Panc1 (cell line): ENCODE measurements at regions not wholly inside any gene's neighbourhood (a gene's known extent, or its start where the extent isn't known, plus 50 kb on each side); places are given as distances from the start of the nearest gene placed in this dataset.

Experiments used
- ATAC-seq: fragments of 200-7000 bp; cut with Tn5 transposase; 2 replicates; pipeline ENCODE4 v1.9.1; 2020; ENCODE audit warnings: mild to moderate bottlenecking, moderate library complexity
- BruUV-seq: library from RNA; stranded (reverse); fragments of 400-500 nt; replicated peaks from 2 replicates; lab custom pipeline; 2021; lab: Mats Ljungman, UMichigan
- CTCF ChIA-PET: fragments of 300-600 bp; sonication (Branson Sonifier 250); formaldehyde crosslinking; loops from one replicate; lab custom pipeline; 2022; ENCODE audit warnings: antibody characterized with exemption; lab: Charles Lee
- POLR2A ChIA-PET: fragments of 300-600 bp; sonication (Branson Sonifier 250); formaldehyde crosslinking; loops from one replicate; lab custom pipeline; 2022; ENCODE audit warnings: antibody characterized with exemption; lab: Charles Lee
- DNase-seq: peaks from one replicate; pipeline ENCODE4 v3.0.0-alpha.2; 2010; ENCODE audit warnings: low read depth, low spot score
- H3K27ac ChIP-seq: 2 replicates; pipeline ENCODE4 v1.5.1; 2011; ENCODE audit warnings: mild to moderate bottlenecking, low read length, inconsistent platforms
- H3K27me3 ChIP-seq: fragments of 200-500 bp; sonication (Bioruptor generic); 2 replicates; pipeline ENCODE4 v1.6.0; 2014; ENCODE audit warnings: low read length, inconsistent platforms; ENCODE audit not compliant: control insufficient read depth, insufficient read depth
- H3K36me3 ChIP-seq: fragments of 200-500 bp; sonication (Bioruptor generic); 2 replicates; pipeline ENCODE4 v1.5.1; 2014; ENCODE audit warnings: inconsistent platforms, mild to moderate bottlenecking, low read length, moderate library complexity; ENCODE audit not compliant: control insufficient read depth, insufficient read depth
- H3K4me1 ChIP-seq: 2 replicates; pipeline ENCODE4 v1.5.1; 2011; ENCODE audit warnings: inconsistent platforms, mild to moderate bottlenecking, low read length, moderate library complexity; ENCODE audit not compliant: control insufficient read depth, insufficient read depth
- H3K4me3 ChIP-seq, 2 experiments: 2 replicates each; pipeline ENCODE4 v1.5.1; 2011 to 2012; ENCODE audit warnings: low read depth in 2 of 2, low read length in 2 of 2, mild to moderate bottlenecking in 2 of 2, inconsistent platforms in 1 of 2, moderate library complexity in 1 of 2
- H3K9me3 ChIP-seq: fragments of 200-500 bp; sonication (Bioruptor generic); 2 replicates; pipeline ENCODE4 v1.5.1; 2014; ENCODE audit warnings: low read depth, mild to moderate bottlenecking, inconsistent platforms, low read length, moderate library complexity; ENCODE audit not compliant: control insufficient read depth, insufficient read depth
- POLR2AphosphoS5 ChIP-seq: IDR thresholded peaks from 2 replicates; pipeline ENCODE4 v1.6.1; 2012; ENCODE audit warnings: mild to moderate bottlenecking, low read depth, low read length, moderate library complexity
- SIN3A ChIP-seq: IDR thresholded peaks from 2 replicates; pipeline ENCODE4 v1.6.1; 2012; ENCODE audit warnings: low read depth, mild to moderate bottlenecking, low read length, moderate library complexity, borderline replicate concordance; ENCODE audit not compliant: insufficient read depth
- TCF7L2 ChIP-seq: IDR thresholded peaks from 2 replicates; pipeline ENCODE4 v1.6.1; 2011; ENCODE audit warnings: mild to moderate bottlenecking, low read depth, low read length, inconsistent platforms
- in situ Hi-C: cut with HindIII; loops from 2 replicates; pipeline ENCODE4 v1.10.0; 2016; ENCODE audit warnings: low sequenced_read_pairs, low pct_unique_long_range_greater_than_20kb
- intact Hi-C: fragments of 100-400 bp; cut with micrococcal nuclease; formaldehyde crosslinking; loops from one replicate; pipeline ENCODE4 v1.10.0; 2022; ENCODE audit not compliant: unreplicated experiment
- TF ChIP-seq, protein P1 (sequence below), 2 experiments: IDR thresholded peaks; 2 replicates each; pipeline ENCODE4 v1.6.1; 2011 to 2012; ENCODE audit warnings: low read depth in 2 of 2, control low read depth in 1 of 2, low read length in 1 of 2, mild to moderate bottlenecking in 1 of 2, moderate library complexity in 1 of 2; ENCODE audit not compliant: insufficient read depth in 1 of 2
- TF ChIP-seq, protein P2 (sequence below): fragments of 450-650 bp; IDR thresholded peaks from 2 replicates; pipeline ENCODE4 v1.5.1; 2017; ENCODE audit warnings: mild to moderate bottlenecking

DNA sequence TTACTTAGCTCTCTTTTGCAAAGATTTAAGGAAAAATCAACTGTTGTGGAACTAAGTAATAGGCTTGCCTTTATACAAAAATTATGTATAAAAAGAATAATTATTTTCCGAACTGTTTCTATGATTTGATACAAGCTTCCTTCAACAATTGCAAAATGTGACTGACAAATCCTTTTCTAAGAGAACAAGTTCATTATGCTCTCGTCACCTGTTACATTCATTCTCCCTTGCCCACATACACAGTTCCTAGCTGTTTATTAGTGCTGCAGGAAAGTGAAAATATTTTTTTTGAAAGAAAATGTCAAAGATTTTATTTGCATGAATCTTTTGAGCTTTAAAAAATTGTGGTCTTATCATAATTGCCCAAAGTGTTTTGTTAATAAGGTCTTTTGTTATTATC is 466.2 kb downstream of the USP25 start:
- no TSS peak for BruUV-seq
- H3K27me3 ChIP-seq: no peaks in the 10 kb centered on the region
- no peaks in the 10 kb centered on the region; the same call in 1 of the 2 replicates for H3K36me3 ChIP-seq
- H3K4me3 ChIP-seq: no peak overlapping the region
- DNase-seq (no peak), ATAC-seq (no peak)
- in situ Hi-C loops (no loop called here), intact Hi-C loops (no loop called here)
- POLR2A ChIA-PET: no interaction called here
- CTCF ChIA-PET: no interaction called here
- H3K27ac ChIP-seq: no peak overlapping the region
- no peaks in the 10 kb centered on the region for H3K4me1 ChIP-seq
- TF ChIP-seq POLR2AphosphoS5 (no peak), TCF7L2 (no peak), SIN3A (no peak)
- TF ChIP-seq, protein P1, sequence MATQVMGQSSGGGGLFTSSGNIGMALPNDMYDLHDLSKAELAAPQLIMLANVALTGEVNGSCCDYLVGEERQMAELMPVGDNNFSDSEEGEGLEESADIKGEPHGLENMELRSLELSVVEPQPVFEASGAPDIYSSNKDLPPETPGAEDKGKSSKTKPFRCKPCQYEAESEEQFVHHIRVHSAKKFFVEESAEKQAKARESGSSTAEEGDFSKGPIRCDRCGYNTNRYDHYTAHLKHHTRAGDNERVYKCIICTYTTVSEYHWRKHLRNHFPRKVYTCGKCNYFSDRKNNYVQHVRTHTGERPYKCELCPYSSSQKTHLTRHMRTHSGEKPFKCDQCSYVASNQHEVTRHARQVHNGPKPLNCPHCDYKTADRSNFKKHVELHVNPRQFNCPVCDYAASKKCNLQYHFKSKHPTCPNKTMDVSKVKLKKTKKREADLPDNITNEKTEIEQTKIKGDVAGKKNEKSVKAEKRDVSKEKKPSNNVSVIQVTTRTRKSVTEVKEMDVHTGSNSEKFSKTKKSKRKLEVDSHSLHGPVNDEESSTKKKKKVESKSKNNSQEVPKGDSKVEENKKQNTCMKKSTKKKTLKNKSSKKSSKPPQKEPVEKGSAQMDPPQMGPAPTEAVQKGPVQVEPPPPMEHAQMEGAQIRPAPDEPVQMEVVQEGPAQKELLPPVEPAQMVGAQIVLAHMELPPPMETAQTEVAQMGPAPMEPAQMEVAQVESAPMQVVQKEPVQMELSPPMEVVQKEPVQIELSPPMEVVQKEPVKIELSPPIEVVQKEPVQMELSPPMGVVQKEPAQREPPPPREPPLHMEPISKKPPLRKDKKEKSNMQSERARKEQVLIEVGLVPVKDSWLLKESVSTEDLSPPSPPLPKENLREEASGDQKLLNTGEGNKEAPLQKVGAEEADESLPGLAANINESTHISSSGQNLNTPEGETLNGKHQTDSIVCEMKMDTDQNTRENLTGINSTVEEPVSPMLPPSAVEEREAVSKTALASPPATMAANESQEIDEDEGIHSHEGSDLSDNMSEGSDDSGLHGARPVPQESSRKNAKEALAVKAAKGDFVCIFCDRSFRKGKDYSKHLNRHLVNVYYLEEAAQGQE (IDR thresholded peaks at IDR 0.05; ENCODE audit: insufficient read depth in 1 of 2, low read depth in 2 of 2, low read length in 1 of 2): no peak
- TF ChIP-seq, protein P2, sequence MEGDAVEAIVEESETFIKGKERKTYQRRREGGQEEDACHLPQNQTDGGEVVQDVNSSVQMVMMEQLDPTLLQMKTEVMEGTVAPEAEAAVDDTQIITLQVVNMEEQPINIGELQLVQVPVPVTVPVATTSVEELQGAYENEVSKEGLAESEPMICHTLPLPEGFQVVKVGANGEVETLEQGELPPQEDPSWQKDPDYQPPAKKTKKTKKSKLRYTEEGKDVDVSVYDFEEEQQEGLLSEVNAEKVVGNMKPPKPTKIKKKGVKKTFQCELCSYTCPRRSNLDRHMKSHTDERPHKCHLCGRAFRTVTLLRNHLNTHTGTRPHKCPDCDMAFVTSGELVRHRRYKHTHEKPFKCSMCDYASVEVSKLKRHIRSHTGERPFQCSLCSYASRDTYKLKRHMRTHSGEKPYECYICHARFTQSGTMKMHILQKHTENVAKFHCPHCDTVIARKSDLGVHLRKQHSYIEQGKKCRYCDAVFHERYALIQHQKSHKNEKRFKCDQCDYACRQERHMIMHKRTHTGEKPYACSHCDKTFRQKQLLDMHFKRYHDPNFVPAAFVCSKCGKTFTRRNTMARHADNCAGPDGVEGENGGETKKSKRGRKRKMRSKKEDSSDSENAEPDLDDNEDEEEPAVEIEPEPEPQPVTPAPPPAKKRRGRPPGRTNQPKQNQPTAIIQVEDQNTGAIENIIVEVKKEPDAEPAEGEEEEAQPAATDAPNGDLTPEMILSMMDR: no peak
- no peaks in the 10 kb centered on the region for H3K9me3 ChIP-seq

DNA sequence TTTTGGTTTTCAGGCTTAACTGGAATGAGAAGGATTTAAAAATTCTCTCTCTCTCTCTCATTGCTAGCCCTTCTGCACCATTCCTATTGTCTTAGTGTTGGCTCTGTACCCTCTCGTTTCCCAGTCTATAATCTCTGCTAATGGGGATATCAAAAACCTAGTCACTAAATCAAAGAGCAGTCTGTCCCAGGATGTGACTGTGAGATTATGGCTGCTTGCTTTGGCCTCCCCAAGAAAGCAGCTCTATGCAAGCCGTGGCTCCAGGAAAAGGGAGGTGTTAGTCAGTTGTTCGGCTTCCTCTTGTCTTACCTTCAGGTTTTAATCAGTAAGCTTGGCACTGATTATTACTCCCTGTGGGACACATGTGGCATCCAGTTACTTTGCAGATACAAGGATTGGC is 468.8 kb downstream of the USP25 start:
- Histone ChIP-seq H3K27me3 (no peaks in the 10 kb centered on the region), H3K4me1 (no peaks in the 10 kb centered on the region), H3K36me3 (no peaks in the 10 kb centered on the region; the same call in 1 of the 2 replicates), H3K4me3 (no peak overlapping the region), H3K9me3 (no peaks in the 10 kb centered on the region), H3K27ac (no peak overlapping the region)
- no peak for TF ChIP-seq POLR2AphosphoS5
- TF ChIP-seq, protein P2: no peak
- TF ChIP-seq, protein P1 (IDR thresholded peaks at IDR 0.05; ENCODE audit: insufficient read depth in 1 of 2, low read depth in 2 of 2, low read length in 1 of 2): no peak
- TF ChIP-seq TCF7L2: no peak
- no peak for TF ChIP-seq SIN3A
- intact Hi-C loops (no loop called here), in situ Hi-C loops (no loop called here)
- CTCF ChIA-PET: no interaction called here
- POLR2A ChIA-PET: no interaction called here
- DNase-seq (no peak), ATAC-seq (no peak)
- no TSS peak for BruUV-seq
